GM13976 (cell line): ENCODE measurements at regions not wholly inside any gene's neighbourhood (a gene's known extent, or its start where the extent isn't known, plus 50 kb on each side); places are given as distances from the start of the nearest gene placed in this dataset.

Source experiments
- DNase-seq: peaks from one replicate; pipeline ENCODE4 v3.0.0; 2012; ENCODE audit warnings: low spot score
- in situ Hi-C: fragments of 300-500 bp; cut with MboI; formaldehyde crosslinking; loops from one replicate; pipeline ENCODE4 v1.12.0; 2022; ENCODE audit warnings: low sequenced_read_pairs, mixed read lengths, inconsistent platforms; ENCODE audit not compliant: unreplicated experiment
- TF ChIP-seq, protein P1 (sequence below): IDR thresholded peaks from 2 replicates; pipeline ENCODE4 v1.5.1; 2012; ENCODE audit warnings: borderline replicate concordance, mild to moderate bottlenecking; ENCODE audit not compliant: insufficient read depth; ENCODE audit errors: extremely low read depth, missing control alignments, control extremely low read depth

DNA sequence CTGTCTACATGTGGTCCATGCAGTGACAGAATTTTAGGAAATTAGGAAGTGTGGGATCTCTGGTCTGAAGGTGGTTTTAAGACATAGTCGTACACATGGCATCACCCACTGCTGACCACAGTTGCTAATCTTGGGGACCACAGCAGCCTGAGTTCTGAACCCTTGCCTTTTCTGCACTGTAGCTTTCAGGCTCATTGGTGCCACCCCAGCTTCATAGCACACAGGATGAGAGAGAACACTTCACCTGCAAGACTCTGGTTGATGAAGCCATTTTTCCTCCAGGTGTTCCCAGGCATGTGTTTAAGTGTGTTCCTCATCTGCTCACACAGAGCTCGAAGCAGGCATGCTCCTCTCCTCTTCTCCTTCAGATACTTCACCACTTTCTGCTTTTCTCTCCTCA lies 68.2 kb upstream of the S1PR3 start:
- in situ Hi-C loops: no loop called here
- TF ChIP-seq, protein P1, sequence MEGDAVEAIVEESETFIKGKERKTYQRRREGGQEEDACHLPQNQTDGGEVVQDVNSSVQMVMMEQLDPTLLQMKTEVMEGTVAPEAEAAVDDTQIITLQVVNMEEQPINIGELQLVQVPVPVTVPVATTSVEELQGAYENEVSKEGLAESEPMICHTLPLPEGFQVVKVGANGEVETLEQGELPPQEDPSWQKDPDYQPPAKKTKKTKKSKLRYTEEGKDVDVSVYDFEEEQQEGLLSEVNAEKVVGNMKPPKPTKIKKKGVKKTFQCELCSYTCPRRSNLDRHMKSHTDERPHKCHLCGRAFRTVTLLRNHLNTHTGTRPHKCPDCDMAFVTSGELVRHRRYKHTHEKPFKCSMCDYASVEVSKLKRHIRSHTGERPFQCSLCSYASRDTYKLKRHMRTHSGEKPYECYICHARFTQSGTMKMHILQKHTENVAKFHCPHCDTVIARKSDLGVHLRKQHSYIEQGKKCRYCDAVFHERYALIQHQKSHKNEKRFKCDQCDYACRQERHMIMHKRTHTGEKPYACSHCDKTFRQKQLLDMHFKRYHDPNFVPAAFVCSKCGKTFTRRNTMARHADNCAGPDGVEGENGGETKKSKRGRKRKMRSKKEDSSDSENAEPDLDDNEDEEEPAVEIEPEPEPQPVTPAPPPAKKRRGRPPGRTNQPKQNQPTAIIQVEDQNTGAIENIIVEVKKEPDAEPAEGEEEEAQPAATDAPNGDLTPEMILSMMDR: no peak
- DNase-seq: no peak

DNA sequence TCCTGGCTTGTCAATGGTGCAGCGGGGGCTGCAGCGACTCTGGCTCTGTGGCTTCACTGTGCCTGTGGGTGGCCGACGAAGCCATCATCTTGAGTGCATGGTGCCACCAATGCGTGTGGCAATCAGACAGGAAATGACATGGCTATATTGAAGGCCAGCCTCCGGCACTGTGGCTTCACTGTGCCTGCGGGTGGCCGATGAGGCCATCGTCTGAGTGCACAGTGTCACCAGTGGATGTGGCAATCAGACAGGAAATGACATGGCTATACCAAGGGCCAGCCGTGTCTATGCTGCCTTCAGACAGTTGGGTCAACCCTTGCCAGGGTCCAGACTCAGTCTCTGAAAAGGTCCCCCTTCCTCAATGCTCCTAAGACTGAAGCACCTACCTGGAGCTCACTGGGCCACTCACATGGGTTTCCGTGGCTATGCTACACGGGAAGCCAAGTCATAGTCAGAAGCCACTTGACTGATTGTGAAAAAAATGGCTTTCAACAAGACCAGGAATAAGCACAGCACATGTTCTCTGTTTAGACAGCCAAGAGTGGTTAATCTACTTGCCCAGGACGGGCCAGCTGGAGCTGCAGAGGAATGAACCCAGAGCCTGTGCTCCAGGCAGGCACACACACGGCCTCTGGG lies 67.5 kb upstream of the S1PR3 start:
- TF ChIP-seq, protein P1: no peak

DNA sequence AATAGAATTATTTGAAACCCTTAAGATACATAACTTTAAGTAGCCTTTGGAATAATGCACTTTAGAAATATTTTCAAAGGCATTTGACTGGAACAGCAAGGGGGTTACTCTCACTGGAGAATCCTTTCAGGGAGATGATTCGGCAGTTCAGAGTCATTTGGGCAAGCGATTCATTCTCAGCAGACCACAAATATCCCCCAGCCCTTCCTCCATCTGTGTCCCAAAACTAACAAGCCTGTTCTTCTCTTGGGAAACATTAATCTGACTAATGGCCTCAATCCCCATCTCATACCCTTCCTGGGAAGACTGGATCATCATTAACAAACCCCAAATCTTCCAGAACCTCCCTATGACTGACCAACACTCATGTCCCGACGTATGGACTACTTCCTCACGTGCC lies 65.8 kb upstream of the S1PR3 start:
- TF ChIP-seq, protein P1: no peak
- DNase-seq: no peak
- in situ Hi-C loops: no loop called here

More for the DNA sequence above, 67.5 kb upstream of the S1PR3 start:
- no peak for DNase-seq
- in situ Hi-C loops: no loop called here

DNA sequence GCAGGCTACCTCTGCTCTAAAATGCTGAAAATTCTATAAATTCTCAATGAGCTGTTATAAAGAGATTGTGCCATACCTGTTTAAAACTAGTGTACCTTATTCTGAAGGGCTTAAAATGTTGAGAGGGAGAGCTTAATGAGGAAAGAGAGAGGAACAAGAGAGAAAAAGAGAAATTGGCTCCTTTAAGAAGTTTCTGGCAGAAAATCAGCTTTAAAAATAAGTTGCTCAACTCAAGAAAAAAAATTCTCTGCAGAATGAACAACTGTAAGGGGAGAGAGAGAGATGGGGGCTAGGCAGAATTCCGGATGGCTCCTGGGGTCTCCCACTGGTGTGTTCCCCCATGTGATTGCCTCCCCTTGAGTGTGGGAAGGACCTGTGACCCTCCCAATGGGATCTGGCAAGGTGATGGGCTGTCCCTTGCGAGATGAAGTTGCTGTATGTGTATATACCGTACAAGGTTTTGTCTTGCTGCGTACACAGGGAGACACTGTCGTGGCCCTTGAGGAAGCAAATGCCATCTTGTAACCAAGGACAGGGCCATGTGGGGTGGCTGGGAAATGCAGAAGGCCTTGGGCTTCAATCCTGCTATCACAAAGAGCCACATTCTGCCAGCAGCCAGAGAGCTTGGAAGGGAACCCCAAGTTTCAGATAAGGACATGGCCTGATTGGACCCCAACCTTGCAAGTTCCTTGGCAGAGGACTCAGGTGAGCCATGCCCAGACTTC lies 64.3 kb upstream of the S1PR3 start:
- in situ Hi-C loops: no loop called here
- no peak for DNase-seq
- TF ChIP-seq, protein P1: no peak

DNA sequence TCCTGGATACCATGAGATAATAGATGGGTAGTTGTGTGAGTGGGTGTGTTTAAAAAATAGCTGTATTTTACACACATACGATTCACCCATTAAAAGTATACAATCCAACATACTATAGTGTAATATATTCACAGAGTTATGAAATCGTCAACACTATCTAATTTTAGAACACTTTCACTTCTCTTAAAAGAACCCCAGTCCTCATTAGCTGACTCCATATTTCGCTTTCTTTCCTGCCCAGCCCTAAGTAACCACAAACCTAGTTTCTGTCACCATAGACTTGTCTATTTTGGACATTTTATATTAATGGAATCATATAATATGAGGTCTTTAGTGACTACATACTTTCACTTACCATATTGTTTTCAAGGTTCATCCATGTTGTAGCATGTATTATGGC lies 63.8 kb upstream of the S1PR3 start:
- DNase-seq: no peak
- TF ChIP-seq, protein P1: no peak
- in situ Hi-C loops: no loop called here

DNA sequence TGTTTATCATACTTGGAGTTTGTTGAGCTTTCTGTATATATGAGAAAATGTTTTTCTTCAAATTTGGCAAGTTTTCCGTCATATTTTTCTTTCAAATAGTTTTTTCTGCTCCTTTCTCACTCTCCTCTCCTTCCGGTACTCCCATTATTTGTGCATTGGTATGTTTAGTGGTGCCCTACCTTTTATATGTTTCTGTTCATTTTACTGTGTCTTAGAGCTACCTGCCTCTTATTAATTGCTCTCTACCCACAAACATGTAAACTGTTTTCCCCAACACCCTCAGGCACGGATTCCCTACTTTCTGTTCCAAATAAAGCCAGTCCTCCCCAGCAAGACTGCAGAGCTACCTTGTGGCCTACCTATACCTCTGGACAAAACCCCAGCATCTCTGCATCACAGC lies 60.6 kb upstream of the S1PR3 start:
- in situ Hi-C loops: no loop called here
- no peak for DNase-seq
- TF ChIP-seq, protein P1: no peak
